Hematopoietic multipotent progenitor cell treated with erythropoietin and hydrocortisone succinate and interleukin-3 and kit ligand, for 17 days (in vitro differentiated cells): ENCODE measurements at regions not wholly inside any gene's neighbourhood (a gene's known extent, or its start where the extent isn't known, plus 50 kb on each side); places are given as distances from the start of the nearest gene placed in this dataset.
"Not testable (repeated sequence)": the region's sequence is repeated elsewhere in the genome, so short reads cannot be mapped to it uniquely, and the experiment has no call there.

Source experiments
- DNase-seq: peaks from one replicate; pipeline ENCODE4 v3.0.0-alpha.2; 2015; ENCODE audit warnings: low spot score

- DNase-seq = no peak
These were observed 53.2 kb upstream of the SH3BP4 start for GRCh38 chr2:234898534-234899053.

DNA sequence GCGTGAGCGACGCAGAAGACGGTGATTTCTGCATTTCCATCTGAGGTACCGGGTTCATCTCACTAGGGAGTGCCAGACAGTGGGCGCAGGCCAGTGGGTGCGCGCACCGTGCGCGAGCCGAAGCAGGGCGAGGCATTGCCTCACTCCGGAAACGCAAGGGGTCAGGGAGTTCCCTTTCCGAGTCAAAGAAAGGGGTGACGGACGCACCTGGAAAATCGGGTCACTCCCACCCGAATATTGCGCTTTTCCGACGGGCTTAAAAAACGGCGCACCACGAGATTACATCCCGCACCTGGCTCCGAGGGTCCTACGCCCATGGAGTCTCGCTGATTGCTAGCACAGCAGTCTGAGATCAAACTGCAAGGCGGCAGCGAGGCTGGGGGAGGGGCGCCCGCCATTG lies 63.4 kb upstream of the SH3BP4 start:
- not testable (repeated sequence) for DNase-seq

DNA sequence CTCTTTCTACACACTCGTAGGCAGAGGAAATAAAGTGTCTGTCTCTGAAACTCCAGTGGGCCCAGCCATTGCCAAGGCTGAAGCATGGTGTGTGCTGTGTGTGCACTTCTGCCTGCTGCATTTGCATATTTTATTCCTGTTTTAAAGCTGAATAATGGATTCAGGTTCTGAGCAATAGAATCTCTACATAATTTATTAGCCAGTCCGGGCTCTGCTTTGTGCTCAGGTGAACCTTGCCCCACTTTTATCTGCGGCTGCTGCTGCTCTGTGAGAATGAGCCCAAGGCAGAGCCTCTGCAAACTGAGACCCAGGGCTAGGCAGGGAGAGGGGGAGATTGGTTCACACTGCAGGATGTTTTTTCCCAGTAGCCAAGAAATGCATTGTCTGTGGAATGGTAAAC lies 64.6 kb upstream of the SH3BP4 start:
- no peak for DNase-seq

- no peak for DNase-seq
These were observed 65.9 kb upstream of the SH3BP4 start for GRCh38 chr2:234885886-234886285.

- DNase-seq = no peak
These were observed 66.7 kb upstream of the SH3BP4 start for GRCh38 chr2:234885118-234885517.

- no peak for DNase-seq
These were observed 67.2 kb upstream of the SH3BP4 start for GRCh38 chr2:234884591-234884990.

DNA sequence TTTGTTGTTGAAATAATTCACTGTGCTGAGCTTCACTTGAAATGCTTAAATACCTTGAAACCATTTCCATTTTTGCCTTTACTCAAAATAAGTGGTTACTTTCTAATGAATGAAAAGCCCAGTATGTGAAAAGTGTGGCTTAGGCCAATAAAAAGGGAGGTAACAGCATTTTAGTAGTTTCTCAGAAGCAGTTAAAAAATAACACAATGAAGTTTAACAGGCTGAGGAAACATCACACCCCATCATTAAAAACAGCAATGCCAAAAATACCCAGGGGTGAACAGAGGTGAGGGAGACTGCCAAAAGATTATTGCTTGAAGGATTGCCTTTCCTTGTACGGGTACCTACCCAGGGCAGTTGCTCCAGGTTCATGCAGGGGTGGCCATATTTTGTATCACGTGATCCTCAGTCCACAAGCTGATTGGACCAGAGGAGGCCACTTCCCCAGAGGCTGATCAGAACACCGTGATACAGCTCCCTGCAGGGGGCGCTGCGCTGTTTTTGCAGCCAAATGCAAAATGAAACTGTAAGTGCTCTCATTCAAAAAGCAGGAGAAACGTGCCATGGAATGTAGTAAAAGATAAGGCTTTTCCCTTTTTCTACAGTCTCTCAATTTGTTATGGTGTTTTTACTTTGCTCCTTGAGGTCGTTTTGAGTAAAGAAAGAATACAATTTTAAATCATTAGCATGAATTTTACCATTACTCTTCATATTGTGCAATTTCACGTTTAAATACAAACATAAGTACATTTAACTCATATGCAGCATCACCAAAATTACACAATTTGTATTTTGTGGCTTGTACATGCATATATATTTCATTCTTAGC lies 70.2 kb upstream of the SH3BP4 start:
- peak; percentile 20 for DNase-seq

- no peak for DNase-seq
These were observed 71.1 kb upstream of the SH3BP4 start for GRCh38 chr2:234880551-234881211.

GRCh38 chr2:234879671-234880455 lies 72.0 kb upstream of the SH3BP4 start:
- no peak for DNase-seq

- DNase-seq = not testable (repeated sequence)
These were observed 75.2 kb upstream of the SH3BP4 start for GRCh38 chr2:234876621-234877020.

GRCh38 chr2:234874347-234875046 lies 77.3 kb upstream of the SH3BP4 start:
- DNase-seq = no peak

- no peak for DNase-seq
These were observed 78.0 kb upstream of the SH3BP4 start for GRCh38 chr2:234873828-234874173.

DNA sequence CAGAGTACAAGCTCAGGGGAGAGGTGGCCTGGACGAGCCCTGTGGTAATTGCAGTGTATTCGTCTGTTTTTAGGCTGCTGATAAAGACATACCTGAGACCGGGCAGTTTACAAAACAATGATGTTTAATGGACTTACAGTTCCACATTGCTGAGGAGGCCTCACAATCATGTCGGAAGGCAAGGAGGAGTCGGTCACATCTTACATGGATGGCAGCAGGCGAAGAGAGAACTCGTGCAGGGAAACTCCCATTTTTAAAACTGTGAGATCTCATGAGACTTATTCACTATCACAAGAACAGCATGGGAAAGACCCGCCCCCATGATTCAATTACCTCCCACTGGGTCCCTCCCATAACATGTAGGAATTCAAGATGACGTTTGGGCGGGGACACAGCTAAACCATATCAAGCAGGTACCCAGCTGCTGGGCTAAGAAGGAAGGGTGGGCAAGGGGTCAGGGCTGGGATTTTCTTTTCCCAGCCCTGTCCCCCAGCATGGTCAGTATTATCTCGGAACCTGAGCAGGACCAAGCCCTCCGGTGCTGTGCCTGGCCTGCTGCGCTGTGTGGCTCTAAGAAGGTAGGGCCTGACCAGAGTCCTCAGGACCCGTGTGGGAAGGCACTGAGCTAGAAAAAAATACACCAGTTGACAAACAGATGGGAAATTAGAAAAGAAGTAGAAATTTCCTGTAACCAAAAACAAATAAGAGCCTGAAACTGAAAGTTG lies 78.6 kb upstream of the SH3BP4 start:
- no peak for DNase-seq

GRCh38 chr2:234869969-234870368 lies 81.8 kb upstream of the SH3BP4 start:
- no peak for DNase-seq

DNA sequence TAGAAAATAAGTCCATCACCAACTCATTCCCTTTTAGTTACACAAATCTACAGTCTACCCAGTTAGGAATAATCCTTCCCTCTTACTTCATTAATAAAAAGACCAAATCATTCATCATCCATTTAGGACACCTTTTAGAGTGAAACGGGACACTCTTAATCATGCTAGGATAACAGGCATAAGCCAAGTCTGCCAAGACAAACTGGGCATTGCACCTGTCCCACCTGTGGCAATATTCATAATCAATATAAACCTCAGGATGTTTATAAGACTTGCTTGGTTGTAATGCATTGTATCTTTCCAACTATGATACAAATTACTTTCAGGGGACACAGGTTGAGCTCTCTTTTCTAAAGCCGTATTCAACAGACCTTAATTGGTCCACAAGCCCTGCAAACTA lies 82.7 kb upstream of the SH3BP4 start:
- DNase-seq = no peak

- DNase-seq = no peak
These were observed 83.9 kb upstream of the SH3BP4 start for GRCh38 chr2:234867882-234868285.

- no peak for DNase-seq
These were observed 86.2 kb upstream of the SH3BP4 start for GRCh38 chr2:234865586-234865985.

GRCh38 chr2:234865040-234865439 lies 86.8 kb upstream of the SH3BP4 start:
- DNase-seq = no peak

- DNase-seq = no peak
These were observed 87.3 kb upstream of the SH3BP4 start for GRCh38 chr2:234864506-234864905.

GRCh38 chr2:234863043-234863934 lies 88.5 kb upstream of the SH3BP4 start:
- DNase-seq = no peak
